Endodermal cell (in vitro differentiated cells): ENCODE measurements at regions not wholly inside any gene's neighbourhood (a gene's known extent, or its start where the extent isn't known, plus 50 kb on each side); places are given as distances from the start of the nearest gene placed in this dataset.
A peak's percentile ranks its signal among the peaks of the same experiment; 100 is the strongest.

Source experiments
- DNase-seq: peaks from one replicate; pipeline ENCODE4 v3.0.0-alpha.2; 2017
- H3K27ac ChIP-seq: 2 replicates; pipeline ENCODE4 v1.5.1; 2013; ENCODE audit warnings: mild to moderate bottlenecking, low read depth, low read length, moderate library complexity
- H3K27me3 ChIP-seq: 2 replicates; pipeline ENCODE4 v1.6.1; 2013; ENCODE audit warnings: mild to moderate bottlenecking, low read length, moderate library complexity; ENCODE audit not compliant: insufficient read depth, control insufficient read depth, poor library complexity, severe bottlenecking
- H3K36me3 ChIP-seq: 2 replicates; pipeline ENCODE4 v1.7.0; 2013; ENCODE audit warnings: mild to moderate bottlenecking, low read length, moderate library complexity; ENCODE audit not compliant: control insufficient read depth, insufficient read depth
- H3K4me1 ChIP-seq: one replicate; pipeline ENCODE4 v1.7.0; 2013; ENCODE audit warnings: low read length; ENCODE audit not compliant: control insufficient read depth, insufficient read depth
- H3K4me3 ChIP-seq: 2 replicates; pipeline ENCODE4 v1.5.1; 2013; ENCODE audit warnings: mild to moderate bottlenecking, low read length, moderate library complexity
- H3K9ac ChIP-seq: 2 replicates; pipeline ENCODE4 v1.6.1; 2013; ENCODE audit warnings: mild to moderate bottlenecking, low read length, moderate library complexity; ENCODE audit not compliant: poor library complexity, severe bottlenecking; ENCODE audit errors: extremely low read depth
- H3K9me3 ChIP-seq: 2 replicates; pipeline ENCODE4 v1.6.1; 2013; ENCODE audit warnings: mild to moderate bottlenecking, low read length, moderate library complexity; ENCODE audit not compliant: control insufficient read depth
- H3K27ac Mint-ChIP-seq: 2 replicates; pipeline ENCODE4 v1.8.0; 2020; ENCODE audit warnings: mixed read lengths
- H3K27me3 Mint-ChIP-seq: 2 replicates; pipeline ENCODE4 v1.8.0; 2021; ENCODE audit warnings: mild to moderate bottlenecking, mixed read lengths; ENCODE audit not compliant: insufficient read depth
- H3K36me3 Mint-ChIP-seq: 2 replicates; pipeline ENCODE4 v1.8.0; 2020; ENCODE audit warnings: low read depth, mixed read lengths
- H3K4me1 Mint-ChIP-seq: 2 replicates; pipeline ENCODE4 v1.8.0; 2020; ENCODE audit warnings: mixed read lengths
- H3K4me3 Mint-ChIP-seq: 2 replicates; pipeline ENCODE4 v1.8.0; 2020; ENCODE audit warnings: mild to moderate bottlenecking, moderate library complexity, mixed read lengths
- H3K9me3 Mint-ChIP-seq: 2 replicates; pipeline ENCODE4 v1.8.0; 2020; ENCODE audit warnings: mild to moderate bottlenecking, mixed read lengths
- WGBS, 2 experiments: methylation state at CpG; one replicate each; pipeline versions ENCODE4 v1.1.5 to v1.1.7; 2013; ENCODE audit warnings: missing lambda C conversion rate in 2 of 2, mixed read lengths in 1 of 2; ENCODE audit not compliant: insufficient coverage in 1 of 2, insufficient read length in 1 of 2; 5-methylcytosine and 5-hydroxymethylcytosine counted together
- TF ChIP-seq, protein P1 (sequence below): fragments of 200-600 bp; sonication (generic); conservative IDR thresholded peaks from 2 replicates; pipeline ENCODE4 v1.5.0; 2021; ENCODE audit warnings: antibody characterized with exemption, mild to moderate bottlenecking

- Histone ChIP-seq H3K27me3 (peaks cover 23% of the 10 kb centered on the region), H3K4me1 (no peaks in the 10 kb centered on the region), H3K36me3 (no peaks in the 10 kb centered on the region), H3K27ac (peak overlapping the region; percentile 40), H3K4me3 (no peak overlapping the region), H3K9me3 (no peaks in the 10 kb centered on the region), H3K9ac (no peak overlapping the region)
- H3K36me3 Mint-ChIP-seq = no peaks in the 10 kb centered on the region
- 49 to 81% methylated on average over 5 to 10 of the region's 10 CpGs for WGBS, 2 experiments
- H3K4me3 Mint-ChIP-seq = no peak overlapping the region
- TF ChIP-seq, protein P1, sequence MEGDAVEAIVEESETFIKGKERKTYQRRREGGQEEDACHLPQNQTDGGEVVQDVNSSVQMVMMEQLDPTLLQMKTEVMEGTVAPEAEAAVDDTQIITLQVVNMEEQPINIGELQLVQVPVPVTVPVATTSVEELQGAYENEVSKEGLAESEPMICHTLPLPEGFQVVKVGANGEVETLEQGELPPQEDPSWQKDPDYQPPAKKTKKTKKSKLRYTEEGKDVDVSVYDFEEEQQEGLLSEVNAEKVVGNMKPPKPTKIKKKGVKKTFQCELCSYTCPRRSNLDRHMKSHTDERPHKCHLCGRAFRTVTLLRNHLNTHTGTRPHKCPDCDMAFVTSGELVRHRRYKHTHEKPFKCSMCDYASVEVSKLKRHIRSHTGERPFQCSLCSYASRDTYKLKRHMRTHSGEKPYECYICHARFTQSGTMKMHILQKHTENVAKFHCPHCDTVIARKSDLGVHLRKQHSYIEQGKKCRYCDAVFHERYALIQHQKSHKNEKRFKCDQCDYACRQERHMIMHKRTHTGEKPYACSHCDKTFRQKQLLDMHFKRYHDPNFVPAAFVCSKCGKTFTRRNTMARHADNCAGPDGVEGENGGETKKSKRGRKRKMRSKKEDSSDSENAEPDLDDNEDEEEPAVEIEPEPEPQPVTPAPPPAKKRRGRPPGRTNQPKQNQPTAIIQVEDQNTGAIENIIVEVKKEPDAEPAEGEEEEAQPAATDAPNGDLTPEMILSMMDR = no peak
- DNase-seq = no peak
- no peak overlapping the region for H3K27ac Mint-ChIP-seq
- peaks cover 13% of the 10 kb centered on the region for H3K4me1 Mint-ChIP-seq
- H3K9me3 Mint-ChIP-seq = no peaks in the 10 kb centered on the region
- peaks cover 25% of the 10 kb centered on the region for H3K27me3 Mint-ChIP-seq
Observed at GRCh38 chr2:121907928-121908327, 152.5 kb downstream of the TSN start.

DNA sequence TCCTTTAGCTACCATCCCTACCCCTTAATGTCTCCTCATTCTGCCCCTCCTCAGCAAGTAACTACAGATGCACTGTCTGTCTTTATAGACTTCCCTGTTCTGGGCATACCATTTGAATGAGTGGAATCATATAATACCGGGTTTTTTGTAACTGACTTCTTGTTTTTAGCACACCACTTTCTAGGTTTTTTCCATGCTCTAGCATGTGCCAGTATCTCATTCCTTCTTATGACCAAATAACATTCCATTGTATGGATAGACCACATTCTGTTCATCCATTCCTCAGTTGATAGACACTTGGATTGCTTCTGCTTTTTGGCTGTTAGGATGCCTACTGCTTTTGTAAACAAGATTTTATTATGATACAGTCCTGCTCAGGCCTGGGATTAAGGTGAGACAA lies 154.7 kb downstream of the TSN start:
- H3K4me1 Mint-ChIP-seq = peaks cover 13% of the 10 kb centered on the region
- Histone ChIP-seq H3K27ac (no peak overlapping the region), H3K9ac (no peak overlapping the region), H3K4me3 (no peak overlapping the region), H3K27me3 (peaks cover 23% of the 10 kb centered on the region), H3K9me3 (no peaks in the 10 kb centered on the region), H3K36me3 (no peaks in the 10 kb centered on the region), H3K4me1 (no peaks in the 10 kb centered on the region)
- no peak for DNase-seq
- no peak overlapping the region for H3K4me3 Mint-ChIP-seq
- TF ChIP-seq, protein P1 = no peak
- H3K27ac Mint-ChIP-seq = no peak overlapping the region
- 84 to 100% methylated on average over 1 of the region's 1 CpG for WGBS, 2 experiments
- peaks cover 10% of the 10 kb centered on the region for H3K27me3 Mint-ChIP-seq
- H3K9me3 Mint-ChIP-seq = no peaks in the 10 kb centered on the region
- H3K36me3 Mint-ChIP-seq = no peaks in the 10 kb centered on the region

- Histone ChIP-seq H3K4me1 (no peaks in the 10 kb centered on the region), H3K9ac (no peak overlapping the region), H3K4me3 (no peak overlapping the region), H3K27me3 (peaks cover 23% of the 10 kb centered on the region), H3K9me3 (no peaks in the 10 kb centered on the region), H3K27ac (no peak overlapping the region), H3K36me3 (no peaks in the 10 kb centered on the region)
- H3K27ac Mint-ChIP-seq = no peak overlapping the region
- peaks cover 6% of the 10 kb centered on the region for H3K27me3 Mint-ChIP-seq
- peaks cover 13% of the 10 kb centered on the region for H3K4me1 Mint-ChIP-seq
- no peaks in the 10 kb centered on the region for H3K9me3 Mint-ChIP-seq
- H3K36me3 Mint-ChIP-seq = no peaks in the 10 kb centered on the region
- TF ChIP-seq, protein P1 = no peak
- no peak for DNase-seq
- no peak overlapping the region for H3K4me3 Mint-ChIP-seq
- WGBS, 2 experiments = 88% methylated on average over 2 to 4 of the region's 4 CpGs
Observed at GRCh38 chr2:121911036-121911435, 155.6 kb downstream of the TSN start.
